ENCODE measurements at regions not wholly inside any gene's neighbourhood (a gene's known extent, or its start where the extent isn't known, plus 50 kb on each side); places are given as distances from the start of the nearest gene placed in this dataset.

GRCh38 chr11:27858866-27859265 is 158.6 kb upstream of the BDNF start:
- Histone ChIP-seq H3K4me1 (ENCODE audit: control insufficient read depth, low read length) (no peaks in the 10 kb centered on the region), H3K4me3 (ENCODE audit: low read length) (no peak overlapping the region), H3F3A (ENCODE audit: control insufficient read depth, insufficient read depth) (no peaks in the 10 kb centered on the region), H3K9me2 (replicated peaks; ENCODE audit: control insufficient read depth, low read length) (no peaks in the 10 kb centered on the region), H4K20me1 (ENCODE audit: control insufficient read depth, insufficient read depth, low read depth, low read length) (no peaks in the 10 kb centered on the region), H3K27ac (ENCODE audit: low read depth, low read length) (no peak overlapping the region), H3K79me2 (ENCODE audit: control insufficient read depth, low read length) (no peaks in the 10 kb centered on the region), H3K9me3 (ENCODE audit: control insufficient read depth, insufficient read depth, low read length) (no peaks in the 10 kb centered on the region), H3K27me3 (ENCODE audit: control insufficient read depth, low read length) (no peaks in the 10 kb centered on the region), H3K36me3 (ENCODE audit: control insufficient read depth, low read length) (no peaks in the 10 kb centered on the region), H3K4me2 (ENCODE audit: low read length) (no peak overlapping the region)
- no peak for TF ChIP-seq EZH2phosphoT487 (IDR thresholded peaks at IDR 0.05; ENCODE audit: borderline replicate concordance, low read length)
- TF ChIP-seq CTCF (IDR thresholded peaks at IDR 0.05; ENCODE audit: low read depth, low read length, poor library complexity, severe bottlenecking): no peak

- no peak overlapping the region for H3K4me2 ChIP-seq (ENCODE audit: low read length)
- no peaks in the 10 kb centered on the region for H3K9me2 ChIP-seq (replicated peaks; ENCODE audit: control insufficient read depth, low read length)
- no peaks in the 10 kb centered on the region for H4K20me1 ChIP-seq (ENCODE audit: control insufficient read depth, insufficient read depth, low read depth, low read length)
- no peak overlapping the region for H3K27ac ChIP-seq (ENCODE audit: low read depth, low read length)
- H3K4me3 ChIP-seq (ENCODE audit: low read length): no peak overlapping the region
- H3K9me3 ChIP-seq (ENCODE audit: control insufficient read depth, insufficient read depth, low read length): no peaks in the 10 kb centered on the region
- TF ChIP-seq EZH2phosphoT487 (IDR thresholded peaks at IDR 0.05; ENCODE audit: borderline replicate concordance, low read length) (no peak), CTCF (IDR thresholded peaks at IDR 0.05; ENCODE audit: low read depth, low read length, poor library complexity, severe bottlenecking) (no peak)
- no peaks in the 10 kb centered on the region for H3K79me2 ChIP-seq (ENCODE audit: control insufficient read depth, low read length)
- no peaks in the 10 kb centered on the region for H3K4me1 ChIP-seq (ENCODE audit: control insufficient read depth, low read length)
- no peaks in the 10 kb centered on the region for H3F3A ChIP-seq (ENCODE audit: control insufficient read depth, insufficient read depth)
- no peaks in the 10 kb centered on the region for H3K27me3 ChIP-seq (ENCODE audit: control insufficient read depth, low read length)
- no peaks in the 10 kb centered on the region for H3K36me3 ChIP-seq (ENCODE audit: control insufficient read depth, low read length)
Observed at GRCh38 chr11:27857588-27857987, 157.3 kb upstream of the BDNF start.

- Histone ChIP-seq H3K4me3 (ENCODE audit: low read length) (no peak overlapping the region), H3K36me3 (ENCODE audit: control insufficient read depth, low read length) (no peaks in the 10 kb centered on the region), H3K79me2 (ENCODE audit: control insufficient read depth, low read length) (no peaks in the 10 kb centered on the region), H3F3A (ENCODE audit: control insufficient read depth, insufficient read depth) (no peaks in the 10 kb centered on the region), H3K4me2 (ENCODE audit: low read length) (no peak overlapping the region), H3K27me3 (ENCODE audit: control insufficient read depth, low read length) (no peaks in the 10 kb centered on the region), H3K4me1 (ENCODE audit: control insufficient read depth, low read length) (no peaks in the 10 kb centered on the region), H3K27ac (ENCODE audit: low read depth, low read length) (no peak overlapping the region), H4K20me1 (ENCODE audit: control insufficient read depth, insufficient read depth, low read depth, low read length) (no peaks in the 10 kb centered on the region), H3K9me2 (replicated peaks; ENCODE audit: control insufficient read depth, low read length) (no peaks in the 10 kb centered on the region), H3K9me3 (ENCODE audit: control insufficient read depth, insufficient read depth, low read length) (no peaks in the 10 kb centered on the region)
- TF ChIP-seq CTCF (IDR thresholded peaks at IDR 0.05; ENCODE audit: low read depth, low read length, poor library complexity, severe bottlenecking): no peak
- no peak for TF ChIP-seq EZH2phosphoT487 (IDR thresholded peaks at IDR 0.05; ENCODE audit: borderline replicate concordance, low read length)
Observed at GRCh38 chr11:27857014-27857413, 156.8 kb upstream of the BDNF start.

- H3F3A ChIP-seq (ENCODE audit: control insufficient read depth, insufficient read depth): no peaks in the 10 kb centered on the region
- H3K36me3 ChIP-seq (ENCODE audit: control insufficient read depth, low read length): no peaks in the 10 kb centered on the region
- no peaks in the 10 kb centered on the region for H3K27me3 ChIP-seq (ENCODE audit: control insufficient read depth, low read length)
- H3K9me3 ChIP-seq (ENCODE audit: control insufficient read depth, insufficient read depth, low read length): no peaks in the 10 kb centered on the region
- H3K4me2 ChIP-seq (ENCODE audit: low read length): no peak overlapping the region
- no peak overlapping the region for H3K4me3 ChIP-seq (ENCODE audit: low read length)
- no peaks in the 10 kb centered on the region for H4K20me1 ChIP-seq (ENCODE audit: control insufficient read depth, insufficient read depth, low read depth, low read length)
- no peaks in the 10 kb centered on the region for H3K79me2 ChIP-seq (ENCODE audit: control insufficient read depth, low read length)
- no peaks in the 10 kb centered on the region for H3K9me2 ChIP-seq (replicated peaks; ENCODE audit: control insufficient read depth, low read length)
- H3K27ac ChIP-seq (ENCODE audit: low read depth, low read length): no peak overlapping the region
- no peaks in the 10 kb centered on the region for H3K4me1 ChIP-seq (ENCODE audit: control insufficient read depth, low read length)
- TF ChIP-seq CTCF (IDR thresholded peaks at IDR 0.05; ENCODE audit: low read depth, low read length, poor library complexity, severe bottlenecking): no peak
- no peak for TF ChIP-seq EZH2phosphoT487 (IDR thresholded peaks at IDR 0.05; ENCODE audit: borderline replicate concordance, low read length)
Observed at GRCh38 chr11:27848423-27848822, 148.2 kb upstream of the BDNF start.

Data from DOHH2 (cell line).